ENCODE measurements at regions not wholly inside any gene's neighbourhood (a gene's known extent, or its start where the extent isn't known, plus 50 kb on each side); places are given as distances from the start of the nearest gene placed in this dataset.

DNA sequence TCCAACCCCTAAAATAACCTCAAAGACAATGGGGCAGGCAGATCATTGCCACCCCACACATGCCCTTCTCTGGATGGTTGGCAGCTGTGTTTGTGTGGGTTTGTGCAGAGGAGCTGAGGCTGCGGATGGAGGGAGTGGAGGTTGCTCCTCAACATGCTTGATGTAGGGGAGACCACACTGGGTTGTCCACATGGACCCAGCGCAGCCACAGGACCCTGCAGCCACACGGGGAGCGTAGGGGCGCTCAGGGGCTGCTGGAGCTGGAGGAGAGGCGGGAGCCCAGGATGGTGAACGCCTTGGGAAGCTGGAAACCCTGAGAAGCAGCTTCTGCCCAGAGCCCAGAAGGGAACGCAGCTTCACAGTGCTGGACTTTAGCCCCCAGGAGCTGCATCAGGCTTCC is 56.3 kb upstream of the TMEM18 start:
- TF ChIP-seq EP300 (IDR thresholded peaks at IDR 0.05; ENCODE audit: borderline replicate concordance) (no peak), RAD21 (IDR thresholded peaks at IDR 0.05; ENCODE audit: low read depth) (no peak), YY1 (IDR thresholded peaks at IDR 0.05; ENCODE audit: low read depth) (no peak), TCF12 (IDR thresholded peaks at IDR 0.05; ENCODE audit: low read depth) (no peak), MAX (IDR thresholded peaks at IDR 0.05) (no peak), NFIC (IDR thresholded peaks at IDR 0.05) (no peak), FOXM1 (IDR thresholded peaks at IDR 0.05; ENCODE audit: borderline replicate concordance, low read depth) (no peak), EGR1 (IDR thresholded peaks at IDR 0.05) (no peak), TEAD4 (IDR thresholded peaks at IDR 0.05) (no peak), CEBPB (IDR thresholded peaks at IDR 0.05) (no peak), ZBTB7A (IDR thresholded peaks at IDR 0.05; ENCODE audit: low read depth) (no peak), TAF1 (IDR thresholded peaks at IDR 0.05; ENCODE audit: low read depth) (no peak), CREB1 (IDR thresholded peaks at IDR 0.05; ENCODE audit: low read depth) (no peak)
- TF ChIP-seq, protein P1, sequence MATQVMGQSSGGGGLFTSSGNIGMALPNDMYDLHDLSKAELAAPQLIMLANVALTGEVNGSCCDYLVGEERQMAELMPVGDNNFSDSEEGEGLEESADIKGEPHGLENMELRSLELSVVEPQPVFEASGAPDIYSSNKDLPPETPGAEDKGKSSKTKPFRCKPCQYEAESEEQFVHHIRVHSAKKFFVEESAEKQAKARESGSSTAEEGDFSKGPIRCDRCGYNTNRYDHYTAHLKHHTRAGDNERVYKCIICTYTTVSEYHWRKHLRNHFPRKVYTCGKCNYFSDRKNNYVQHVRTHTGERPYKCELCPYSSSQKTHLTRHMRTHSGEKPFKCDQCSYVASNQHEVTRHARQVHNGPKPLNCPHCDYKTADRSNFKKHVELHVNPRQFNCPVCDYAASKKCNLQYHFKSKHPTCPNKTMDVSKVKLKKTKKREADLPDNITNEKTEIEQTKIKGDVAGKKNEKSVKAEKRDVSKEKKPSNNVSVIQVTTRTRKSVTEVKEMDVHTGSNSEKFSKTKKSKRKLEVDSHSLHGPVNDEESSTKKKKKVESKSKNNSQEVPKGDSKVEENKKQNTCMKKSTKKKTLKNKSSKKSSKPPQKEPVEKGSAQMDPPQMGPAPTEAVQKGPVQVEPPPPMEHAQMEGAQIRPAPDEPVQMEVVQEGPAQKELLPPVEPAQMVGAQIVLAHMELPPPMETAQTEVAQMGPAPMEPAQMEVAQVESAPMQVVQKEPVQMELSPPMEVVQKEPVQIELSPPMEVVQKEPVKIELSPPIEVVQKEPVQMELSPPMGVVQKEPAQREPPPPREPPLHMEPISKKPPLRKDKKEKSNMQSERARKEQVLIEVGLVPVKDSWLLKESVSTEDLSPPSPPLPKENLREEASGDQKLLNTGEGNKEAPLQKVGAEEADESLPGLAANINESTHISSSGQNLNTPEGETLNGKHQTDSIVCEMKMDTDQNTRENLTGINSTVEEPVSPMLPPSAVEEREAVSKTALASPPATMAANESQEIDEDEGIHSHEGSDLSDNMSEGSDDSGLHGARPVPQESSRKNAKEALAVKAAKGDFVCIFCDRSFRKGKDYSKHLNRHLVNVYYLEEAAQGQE (IDR thresholded peaks at IDR 0.05; ENCODE audit: low read depth): no peak
- TF ChIP-seq, protein P2, sequence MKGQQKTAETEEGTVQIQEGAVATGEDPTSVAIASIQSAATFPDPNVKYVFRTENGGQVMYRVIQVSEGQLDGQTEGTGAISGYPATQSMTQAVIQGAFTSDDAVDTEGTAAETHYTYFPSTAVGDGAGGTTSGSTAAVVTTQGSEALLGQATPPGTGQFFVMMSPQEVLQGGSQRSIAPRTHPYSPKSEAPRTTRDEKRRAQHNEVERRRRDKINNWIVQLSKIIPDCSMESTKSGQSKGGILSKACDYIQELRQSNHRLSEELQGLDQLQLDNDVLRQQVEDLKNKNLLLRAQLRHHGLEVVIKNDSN (IDR thresholded peaks at IDR 0.05): no peak

DNA sequence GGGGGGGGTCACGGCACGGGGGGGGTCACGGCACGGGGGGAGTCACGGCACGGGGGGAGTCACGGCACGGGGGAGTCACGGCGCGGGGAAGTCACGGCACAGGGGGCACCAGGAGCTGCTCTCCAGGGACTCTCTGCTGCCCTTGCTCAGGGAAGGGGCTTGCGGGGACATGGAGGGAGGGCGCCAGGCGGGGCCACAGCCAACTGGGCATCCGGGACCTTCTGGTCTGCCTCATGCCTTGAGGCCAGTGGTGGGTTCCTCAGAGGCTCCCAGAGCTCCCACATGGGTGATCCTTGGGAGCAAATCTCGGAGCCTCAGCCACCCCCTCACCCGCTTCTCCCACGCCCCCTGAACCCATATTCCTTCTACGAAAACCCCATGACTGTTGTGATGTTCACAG is 55.8 kb upstream of the TMEM18 start:
- TF ChIP-seq CEBPB (IDR thresholded peaks at IDR 0.05) (no peak), TCF12 (IDR thresholded peaks at IDR 0.05; ENCODE audit: low read depth) (no peak), TEAD4 (IDR thresholded peaks at IDR 0.05) (no peak), TAF1 (IDR thresholded peaks at IDR 0.05; ENCODE audit: low read depth) (no peak), YY1 (IDR thresholded peaks at IDR 0.05; ENCODE audit: low read depth) (no peak)

DNA sequence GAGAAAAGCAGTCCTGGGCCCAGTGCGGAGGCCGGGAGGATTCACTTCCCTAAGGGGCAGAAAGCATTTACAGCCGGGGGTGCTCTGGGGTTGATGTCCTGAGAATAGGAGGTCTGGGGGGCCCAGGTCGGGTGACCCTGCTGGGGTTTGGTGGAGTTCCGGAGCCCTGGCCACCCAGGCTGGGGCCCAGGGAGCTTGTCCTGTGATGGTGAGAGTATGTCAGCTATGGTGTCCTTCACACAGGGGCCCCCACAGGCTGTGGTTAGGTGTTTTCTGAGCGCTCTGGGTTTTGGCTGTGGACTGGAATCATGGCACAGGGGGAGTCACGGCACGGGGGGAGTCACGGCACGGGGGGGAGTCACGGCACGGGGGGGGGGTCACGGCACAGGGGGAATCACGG is 54.5 kb upstream of the TMEM18 start:
- TF ChIP-seq TEAD4 (IDR thresholded peaks at IDR 0.05) (no peak), ZBTB7A (IDR thresholded peaks at IDR 0.05; ENCODE audit: low read depth) (no peak), EGR1 (IDR thresholded peaks at IDR 0.05) (no peak), TCF12 (IDR thresholded peaks at IDR 0.05; ENCODE audit: low read depth) (no peak), FOXM1 (IDR thresholded peaks at IDR 0.05; ENCODE audit: borderline replicate concordance, low read depth) (no peak), RAD21 (IDR thresholded peaks at IDR 0.05; ENCODE audit: low read depth) (no peak), MAX (IDR thresholded peaks at IDR 0.05) (no peak), TAF1 (IDR thresholded peaks at IDR 0.05; ENCODE audit: low read depth) (no peak), NFIC (IDR thresholded peaks at IDR 0.05) (no peak), CREB1 (IDR thresholded peaks at IDR 0.05; ENCODE audit: low read depth) (no peak), EP300 (IDR thresholded peaks at IDR 0.05; ENCODE audit: borderline replicate concordance) (no peak), YY1 (IDR thresholded peaks at IDR 0.05; ENCODE audit: low read depth) (no peak), CEBPB (IDR thresholded peaks at IDR 0.05) (no peak)
- TF ChIP-seq, protein P2 (IDR thresholded peaks at IDR 0.05): no peak
- TF ChIP-seq, protein P1 (IDR thresholded peaks at IDR 0.05; ENCODE audit: low read depth): no peak

DNA sequence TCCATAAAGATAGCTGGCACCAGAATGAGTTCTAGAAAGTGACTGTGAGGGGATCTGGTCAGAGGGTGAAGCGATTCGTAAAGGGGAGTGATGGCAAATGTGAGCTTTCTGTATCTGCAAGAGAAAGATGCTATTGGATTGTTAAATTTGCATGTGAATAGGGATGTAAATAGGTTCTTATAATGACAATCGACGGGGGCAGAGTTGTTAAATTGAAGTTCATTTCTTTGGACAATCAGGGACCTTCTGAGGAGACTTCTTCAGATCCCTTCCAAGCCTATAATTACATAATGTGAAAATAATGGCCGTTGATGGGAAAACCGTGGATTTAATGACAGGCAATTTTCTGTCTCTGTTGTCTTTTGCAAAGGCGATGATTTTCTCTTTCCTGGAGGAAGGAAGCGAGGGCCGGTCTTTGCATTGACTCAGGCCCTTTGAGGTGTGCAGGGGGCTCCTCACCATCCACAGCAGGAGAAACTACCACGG is 52.2 kb upstream of the TMEM18 start:
- TF ChIP-seq ZBTB7A (IDR thresholded peaks at IDR 0.05; ENCODE audit: low read depth) (no peak), RAD21 (IDR thresholded peaks at IDR 0.05; ENCODE audit: low read depth) (no peak), EGR1 (IDR thresholded peaks at IDR 0.05) (no peak), EP300 (IDR thresholded peaks at IDR 0.05; ENCODE audit: borderline replicate concordance) (no peak), TCF12 (IDR thresholded peaks at IDR 0.05; ENCODE audit: low read depth) (no peak), MAX (IDR thresholded peaks at IDR 0.05) (no peak)
- TF ChIP-seq, protein P1 (IDR thresholded peaks at IDR 0.05; ENCODE audit: low read depth): no peak
